AML-193 (cell line): ENCODE measurements at regions not wholly inside any gene's neighbourhood (a gene's known extent, or its start where the extent isn't known, plus 50 kb on each side); places are given as distances from the start of the nearest gene placed in this dataset.

Experiments
- DNase-seq, 2 experiments: peaks; one replicate each; lab custom pipeline; 2025; lab: John Stamatoyannopoulos, UW

GRCh38 chr17:77266891-77267341, 126.1 kb downstream of the SEC14L1 start:
- peak; percentile 92 to 94 for DNase-seq

- no peak for DNase-seq
Measured at GRCh38 chr17:77269696-77270681, 129.2 kb downstream of the SEC14L1 start.

- DNase-seq = no peak
Measured at GRCh38 chr17:77271411-77271810, 130.6 kb downstream of the SEC14L1 start.

GRCh38 chr17:77273397-77274085, 132.8 kb downstream of the SEC14L1 start:
- no peak for DNase-seq

GRCh38 chr17:77274096-77274845, 133.5 kb downstream of the SEC14L1 start:
- no peak for DNase-seq

- no peak for DNase-seq
Measured at GRCh38 chr17:77279448-77280303, 138.9 kb downstream of the SEC14L1 start.

GRCh38 chr17:77280304-77281121, 139.7 kb downstream of the SEC14L1 start:
- no peak for DNase-seq

GRCh38 chr17:77281122-77281903, 140.5 kb downstream of the SEC14L1 start:
- DNase-seq = peak in 1 of 2 experiments; percentile 31

GRCh38 chr17:77281904-77282367, 141.2 kb downstream of the SEC14L1 start:
- no peak for DNase-seq

GRCh38 chr17:77282524-77283515, 142.1 kb downstream of the SEC14L1 start:
- DNase-seq = no peak

GRCh38 chr17:77284023-77284617, 143.4 kb downstream of the SEC14L1 start:
- no peak for DNase-seq

- DNase-seq = peak; percentile 82 to 94
Measured at GRCh38 chr17:77285594-77286390, 145.0 kb downstream of the SEC14L1 start.

GRCh38 chr17:77286391-77286640, 145.5 kb downstream of the SEC14L1 start:
- no peak for DNase-seq

- no peak for DNase-seq
Measured at GRCh38 chr17:77286641-77287431, 146.1 kb downstream of the SEC14L1 start.

- DNase-seq = no peak
Measured at GRCh38 chr17:77287432-77288068, 146.8 kb downstream of the SEC14L1 start.

- DNase-seq = no peak
Measured at GRCh38 chr17:77288115-77288619, 147.4 kb downstream of the SEC14L1 start.
